ENCODE measurements at regions not wholly inside any gene's neighbourhood (a gene's known extent, or its start where the extent isn't known, plus 50 kb on each side); places are given as distances from the start of the nearest gene placed in this dataset.
A peak's percentile ranks its signal among the peaks of the same experiment; 100 is the strongest.

DNA sequence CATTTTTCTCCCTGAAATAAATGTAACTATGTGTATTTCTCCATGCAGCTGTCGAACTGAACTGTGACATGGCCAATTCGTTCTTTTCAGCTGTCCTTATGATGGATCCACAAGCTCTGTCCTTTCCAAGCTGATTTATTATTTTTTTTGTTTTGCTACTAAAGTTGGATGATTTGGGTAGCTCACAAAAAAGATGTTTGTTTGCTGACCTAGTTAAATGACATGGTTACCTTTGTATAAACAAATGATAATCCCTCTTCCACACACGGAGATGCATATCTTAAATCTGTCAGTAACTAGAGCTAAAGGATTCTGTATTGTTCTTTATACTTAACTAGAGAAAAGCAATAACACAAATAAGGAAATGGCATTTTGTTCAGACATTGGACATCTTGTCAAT, 884.3 kb upstream of the PCDH20 start:
- no peaks in the 10 kb centered on the region for H3K9me3 ChIP-seq (replicated peaks; ENCODE audit: control insufficient read depth, insufficient read depth, low read length)
- H3K4me3 ChIP-seq, result no peak overlapping the region
- no peak for FAIRE-seq
- CTCF ChIA-PET, result interaction anchor here (1.3 kb wide), 2 partner anchors 58 to 179 kb away, joined by 3 to 6 read pairs; no protein-coding TSS in a partner anchor
- no peaks in the 10 kb centered on the region for H3K27me3 ChIP-seq (replicated peaks in 1 of 2; ENCODE audit: control insufficient read depth in 2 of 2, insufficient read depth in 2 of 2, low read length in 1 of 2)
- no peaks in the 10 kb centered on the region for H3K79me2 ChIP-seq (ENCODE audit: control insufficient read depth, insufficient read depth, low read length)
- TF ChIP-seq RBBP5 (conservative IDR thresholded peaks at IDR 0.05) (no peak), CEBPB (IDR thresholded peaks at IDR 0.05; ENCODE audit: borderline replicate concordance in 1 of 2, low read depth in 2 of 2, low read length in 2 of 2) (no peak), SP1 (IDR thresholded peaks at IDR 0.05; ENCODE audit: low read depth, low read length) (no peak), POU2F2 (IDR thresholded peaks at IDR 0.05; ENCODE audit: borderline replicate concordance, low read depth, low read length) (no peak)
- TF ChIP-seq, protein P1, sequence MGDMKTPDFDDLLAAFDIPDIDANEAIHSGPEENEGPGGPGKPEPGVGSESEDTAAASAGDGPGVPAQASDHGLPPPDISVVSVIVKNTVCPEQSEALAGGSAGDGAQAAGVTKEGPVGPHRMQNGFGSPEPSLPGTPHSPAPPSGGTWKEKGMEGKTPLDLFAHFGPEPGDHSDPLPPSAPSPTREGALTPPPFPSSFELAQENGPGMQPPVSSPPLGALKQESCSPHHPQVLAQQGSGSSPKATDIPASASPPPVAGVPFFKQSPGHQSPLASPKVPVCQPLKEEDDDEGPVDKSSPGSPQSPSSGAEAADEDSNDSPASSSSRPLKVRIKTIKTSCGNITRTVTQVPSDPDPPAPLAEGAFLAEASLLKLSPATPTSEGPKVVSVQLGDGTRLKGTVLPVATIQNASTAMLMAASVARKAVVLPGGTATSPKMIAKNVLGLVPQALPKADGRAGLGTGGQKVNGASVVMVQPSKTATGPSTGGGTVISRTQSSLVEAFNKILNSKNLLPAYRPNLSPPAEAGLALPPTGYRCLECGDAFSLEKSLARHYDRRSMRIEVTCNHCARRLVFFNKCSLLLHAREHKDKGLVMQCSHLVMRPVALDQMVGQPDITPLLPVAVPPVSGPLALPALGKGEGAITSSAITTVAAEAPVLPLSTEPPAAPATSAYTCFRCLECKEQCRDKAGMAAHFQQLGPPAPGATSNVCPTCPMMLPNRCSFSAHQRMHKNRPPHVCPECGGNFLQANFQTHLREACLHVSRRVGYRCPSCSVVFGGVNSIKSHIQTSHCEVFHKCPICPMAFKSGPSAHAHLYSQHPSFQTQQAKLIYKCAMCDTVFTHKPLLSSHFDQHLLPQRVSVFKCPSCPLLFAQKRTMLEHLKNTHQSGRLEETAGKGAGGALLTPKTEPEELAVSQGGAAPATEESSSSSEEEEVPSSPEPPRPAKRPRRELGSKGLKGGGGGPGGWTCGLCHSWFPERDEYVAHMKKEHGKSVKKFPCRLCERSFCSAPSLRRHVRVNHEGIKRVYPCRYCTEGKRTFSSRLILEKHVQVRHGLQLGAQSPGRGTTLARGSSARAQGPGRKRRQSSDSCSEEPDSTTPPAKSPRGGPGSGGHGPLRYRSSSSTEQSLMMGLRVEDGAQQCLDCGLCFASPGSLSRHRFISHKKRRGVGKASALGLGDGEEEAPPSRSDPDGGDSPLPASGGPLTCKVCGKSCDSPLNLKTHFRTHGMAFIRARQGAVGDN (IDR thresholded peaks at IDR 0.05), result no peak
- TF ChIP-seq, protein P2, sequence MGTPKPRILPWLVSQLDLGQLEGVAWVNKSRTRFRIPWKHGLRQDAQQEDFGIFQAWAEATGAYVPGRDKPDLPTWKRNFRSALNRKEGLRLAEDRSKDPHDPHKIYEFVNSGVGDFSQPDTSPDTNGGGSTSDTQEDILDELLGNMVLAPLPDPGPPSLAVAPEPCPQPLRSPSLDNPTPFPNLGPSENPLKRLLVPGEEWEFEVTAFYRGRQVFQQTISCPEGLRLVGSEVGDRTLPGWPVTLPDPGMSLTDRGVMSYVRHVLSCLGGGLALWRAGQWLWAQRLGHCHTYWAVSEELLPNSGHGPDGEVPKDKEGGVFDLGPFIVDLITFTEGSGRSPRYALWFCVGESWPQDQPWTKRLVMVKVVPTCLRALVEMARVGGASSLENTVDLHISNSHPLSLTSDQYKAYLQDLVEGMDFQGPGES (IDR thresholded peaks at IDR 0.05), result no peak
- TF ChIP-seq, protein P3, sequence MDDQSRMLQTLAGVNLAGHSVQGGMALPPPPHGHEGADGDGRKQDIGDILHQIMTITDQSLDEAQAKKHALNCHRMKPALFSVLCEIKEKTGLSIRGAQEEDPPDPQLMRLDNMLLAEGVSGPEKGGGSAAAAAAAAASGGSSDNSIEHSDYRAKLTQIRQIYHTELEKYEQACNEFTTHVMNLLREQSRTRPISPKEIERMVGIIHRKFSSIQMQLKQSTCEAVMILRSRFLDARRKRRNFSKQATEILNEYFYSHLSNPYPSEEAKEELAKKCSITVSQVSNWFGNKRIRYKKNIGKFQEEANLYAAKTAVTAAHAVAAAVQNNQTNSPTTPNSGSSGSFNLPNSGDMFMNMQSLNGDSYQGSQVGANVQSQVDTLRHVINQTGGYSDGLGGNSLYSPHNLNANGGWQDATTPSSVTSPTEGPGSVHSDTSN (IDR thresholded peaks at IDR 0.05; ENCODE audit: insufficient replicate concordance, low read depth, low read length), result no peak
- ATAC-seq, result no peak
- no TSS peak for BruUV-seq (replicated peaks)
- POLR2A ChIA-PET, result no interaction called here
- peaks cover 8% of the 10 kb centered on the region; the same call in 1 of the 2 replicates for H3K4me1 ChIP-seq (ENCODE audit: control insufficient read depth, insufficient read depth, low read length)
- WGBS (ENCODE audit: insufficient coverage, insufficient replicate concordance, low lambda C conversion rate, missing lambda C conversion rate), result 38% methylated on average over 3 of the region's 3 CpGs
- H3K9ac ChIP-seq (ENCODE audit: control insufficient read depth, insufficient read depth, low read length), result no peak overlapping the region
- intact Hi-C loops (cut with micrococcal nuclease; ENCODE audit: unreplicated experiment), result no loop called here
- RAD21 ChIA-PET (ENCODE audit: unreplicated experiment), result interaction anchor here (1.1 kb wide), 1 partner anchor 18 kb away, joined by 5 read pairs; no protein-coding TSS in a partner anchor
- H3K27ac ChIP-seq (ENCODE audit: control insufficient read depth, insufficient read depth), result no peak overlapping the region
- SMC1A ChIA-PET (ENCODE audit: uncharacterized antibody, unreplicated experiment), result interaction anchor here (0.5 to 1.8 kb wide), 7 partner anchors 11 to 182 kb away, joined by 3 to 5 read pairs (median 4); no protein-coding TSS in a partner anchor
- in situ Hi-C loops (cut with MboI), result no loop called here
- no peak for DNase-seq (ENCODE audit: low read depth, low spot score)
- no peak overlapping the region for H3K4me2 ChIP-seq (ENCODE audit: control insufficient read depth, insufficient read depth)
- H3K36me3 ChIP-seq (ENCODE audit: control insufficient read depth in 2 of 2, insufficient read depth in 2 of 2, low read length in 1 of 2), result no peaks in the 10 kb centered on the region
- H2AFZ ChIP-seq (ENCODE audit: control insufficient read depth, low read depth, low read length), result peak overlapping the region; percentile 50
- H4K20me1 ChIP-seq (ENCODE audit: control insufficient read depth, insufficient read depth), result no peaks in the 10 kb centered on the region
